ENCODE measurements at regions not wholly inside any gene's neighbourhood (a gene's known extent, or its start where the extent isn't known, plus 50 kb on each side); places are given as distances from the start of the nearest gene placed in this dataset.
"Not testable (repeated sequence)": the region's sequence is repeated elsewhere in the genome, so short reads cannot be mapped to it uniquely, and the experiment has no call there.

- no peak for DNase-seq (ENCODE audit: low read depth)
Measured at GRCh38 chr7:36038063-36038721, 114.9 kb upstream of the EEPD1 start.

- DNase-seq (ENCODE audit: low read depth) = no peak
Measured at GRCh38 chr7:36039243-36039642, 113.8 kb upstream of the EEPD1 start.

- DNase-seq (ENCODE audit: low read depth) = no peak
Measured at GRCh38 chr7:36039671-36040070, 113.4 kb upstream of the EEPD1 start.

- no peak for DNase-seq (ENCODE audit: low read depth)
Measured at GRCh38 chr7:36040679-36041078, 112.4 kb upstream of the EEPD1 start.

- no peak for DNase-seq (ENCODE audit: low read depth)
Measured at GRCh38 chr7:36044101-36044892, 108.8 kb upstream of the EEPD1 start.

- no peak for DNase-seq (ENCODE audit: low read depth)
Measured at GRCh38 chr7:36045326-36045725, 107.7 kb upstream of the EEPD1 start.

GRCh38 chr7:36045830-36046341, 107.2 kb upstream of the EEPD1 start:
- DNase-seq (ENCODE audit: low read depth) = no peak

- DNase-seq (ENCODE audit: low read depth) = no peak
Measured at GRCh38 chr7:36047091-36047658, 105.9 kb upstream of the EEPD1 start.

- DNase-seq (ENCODE audit: low read depth) = no peak
Measured at GRCh38 chr7:36048141-36048901, 104.7 kb upstream of the EEPD1 start.

GRCh38 chr7:36048902-36049240, 104.2 kb upstream of the EEPD1 start:
- no peak for DNase-seq (ENCODE audit: low read depth)

- DNase-seq (ENCODE audit: low read depth) = no peak
Measured at GRCh38 chr7:36051501-36051900, 101.6 kb upstream of the EEPD1 start.

GRCh38 chr7:36053589-36053988, 99.5 kb upstream of the EEPD1 start:
- no peak for DNase-seq (ENCODE audit: low read depth)

GRCh38 chr7:36054637-36055036, 98.4 kb upstream of the EEPD1 start:
- no peak for DNase-seq (ENCODE audit: low read depth)

GRCh38 chr7:36055207-36055606, 97.8 kb upstream of the EEPD1 start:
- no peak for DNase-seq (ENCODE audit: low read depth)

- no peak for DNase-seq (ENCODE audit: low read depth)
Measured at GRCh38 chr7:36057323-36057722, 95.7 kb upstream of the EEPD1 start.

GRCh38 chr7:36058020-36058592, 94.9 kb upstream of the EEPD1 start:
- no peak for DNase-seq (ENCODE audit: low read depth)

- DNase-seq (ENCODE audit: low read depth) = not testable (repeated sequence)
Measured at GRCh38 chr7:36060388-36060787, 92.7 kb upstream of the EEPD1 start.

- DNase-seq (ENCODE audit: low read depth) = no peak
Measured at GRCh38 chr7:36062154-36062815, 90.8 kb upstream of the EEPD1 start.

- no peak for DNase-seq (ENCODE audit: low read depth)
Measured at GRCh38 chr7:36064676-36065075, 88.4 kb upstream of the EEPD1 start.

GRCh38 chr7:36065563-36066342, 87.3 kb upstream of the EEPD1 start:
- not testable (repeated sequence) for DNase-seq (ENCODE audit: low read depth)

- no peak for DNase-seq (ENCODE audit: low read depth)
Measured at GRCh38 chr7:36066343-36066664, 86.8 kb upstream of the EEPD1 start.

All from activated T-helper 9 cell treated with anti-CD3 and anti-CD28 coated beads, Interleukin-2, amount 50 U/mL, for 16 hours (primary cell).